ENCODE measurements at regions not wholly inside any gene's neighbourhood (a gene's known extent, or its start where the extent isn't known, plus 50 kb on each side); places are given as distances from the start of the nearest gene placed in this dataset.

- TF ChIP-seq MYC (IDR thresholded peaks at IDR 0.05; ENCODE audit: insufficient read depth, insufficient read length, insufficient replicate concordance, low read length, severe bottlenecking) = no peak
- TF ChIP-seq NFYB (IDR thresholded peaks at IDR 0.05; ENCODE audit: insufficient read depth, low read depth, low read length) = no peak
- TF ChIP-seq, protein P1, sequence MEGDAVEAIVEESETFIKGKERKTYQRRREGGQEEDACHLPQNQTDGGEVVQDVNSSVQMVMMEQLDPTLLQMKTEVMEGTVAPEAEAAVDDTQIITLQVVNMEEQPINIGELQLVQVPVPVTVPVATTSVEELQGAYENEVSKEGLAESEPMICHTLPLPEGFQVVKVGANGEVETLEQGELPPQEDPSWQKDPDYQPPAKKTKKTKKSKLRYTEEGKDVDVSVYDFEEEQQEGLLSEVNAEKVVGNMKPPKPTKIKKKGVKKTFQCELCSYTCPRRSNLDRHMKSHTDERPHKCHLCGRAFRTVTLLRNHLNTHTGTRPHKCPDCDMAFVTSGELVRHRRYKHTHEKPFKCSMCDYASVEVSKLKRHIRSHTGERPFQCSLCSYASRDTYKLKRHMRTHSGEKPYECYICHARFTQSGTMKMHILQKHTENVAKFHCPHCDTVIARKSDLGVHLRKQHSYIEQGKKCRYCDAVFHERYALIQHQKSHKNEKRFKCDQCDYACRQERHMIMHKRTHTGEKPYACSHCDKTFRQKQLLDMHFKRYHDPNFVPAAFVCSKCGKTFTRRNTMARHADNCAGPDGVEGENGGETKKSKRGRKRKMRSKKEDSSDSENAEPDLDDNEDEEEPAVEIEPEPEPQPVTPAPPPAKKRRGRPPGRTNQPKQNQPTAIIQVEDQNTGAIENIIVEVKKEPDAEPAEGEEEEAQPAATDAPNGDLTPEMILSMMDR (IDR thresholded peaks at IDR 0.05 in 2 of 3, conservative IDR thresholded peaks at IDR 0.05 in 1 of 3; ENCODE audit: control insufficient read depth in 2 of 3, extremely low read depth in 1 of 3, insufficient read depth in 1 of 3, low read depth in 3 of 3, low read length in 3 of 3) = no peak
- TF ChIP-seq TAF1 (IDR thresholded peaks at IDR 0.05; ENCODE audit: borderline replicate concordance, low read depth, low read length) = no peak
- TF ChIP-seq, protein P2, sequence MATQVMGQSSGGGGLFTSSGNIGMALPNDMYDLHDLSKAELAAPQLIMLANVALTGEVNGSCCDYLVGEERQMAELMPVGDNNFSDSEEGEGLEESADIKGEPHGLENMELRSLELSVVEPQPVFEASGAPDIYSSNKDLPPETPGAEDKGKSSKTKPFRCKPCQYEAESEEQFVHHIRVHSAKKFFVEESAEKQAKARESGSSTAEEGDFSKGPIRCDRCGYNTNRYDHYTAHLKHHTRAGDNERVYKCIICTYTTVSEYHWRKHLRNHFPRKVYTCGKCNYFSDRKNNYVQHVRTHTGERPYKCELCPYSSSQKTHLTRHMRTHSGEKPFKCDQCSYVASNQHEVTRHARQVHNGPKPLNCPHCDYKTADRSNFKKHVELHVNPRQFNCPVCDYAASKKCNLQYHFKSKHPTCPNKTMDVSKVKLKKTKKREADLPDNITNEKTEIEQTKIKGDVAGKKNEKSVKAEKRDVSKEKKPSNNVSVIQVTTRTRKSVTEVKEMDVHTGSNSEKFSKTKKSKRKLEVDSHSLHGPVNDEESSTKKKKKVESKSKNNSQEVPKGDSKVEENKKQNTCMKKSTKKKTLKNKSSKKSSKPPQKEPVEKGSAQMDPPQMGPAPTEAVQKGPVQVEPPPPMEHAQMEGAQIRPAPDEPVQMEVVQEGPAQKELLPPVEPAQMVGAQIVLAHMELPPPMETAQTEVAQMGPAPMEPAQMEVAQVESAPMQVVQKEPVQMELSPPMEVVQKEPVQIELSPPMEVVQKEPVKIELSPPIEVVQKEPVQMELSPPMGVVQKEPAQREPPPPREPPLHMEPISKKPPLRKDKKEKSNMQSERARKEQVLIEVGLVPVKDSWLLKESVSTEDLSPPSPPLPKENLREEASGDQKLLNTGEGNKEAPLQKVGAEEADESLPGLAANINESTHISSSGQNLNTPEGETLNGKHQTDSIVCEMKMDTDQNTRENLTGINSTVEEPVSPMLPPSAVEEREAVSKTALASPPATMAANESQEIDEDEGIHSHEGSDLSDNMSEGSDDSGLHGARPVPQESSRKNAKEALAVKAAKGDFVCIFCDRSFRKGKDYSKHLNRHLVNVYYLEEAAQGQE (IDR thresholded peaks at IDR 0.05; ENCODE audit: low read depth, low read length) = no peak
- no peak for TF ChIP-seq ZNF24 (IDR thresholded peaks at IDR 0.05)
- TF ChIP-seq IRF4 (IDR thresholded peaks at IDR 0.05; ENCODE audit: low read depth, low read length) = no peak
- TF ChIP-seq SMC3 (IDR thresholded peaks at IDR 0.05; ENCODE audit: borderline replicate concordance, low read length) = no peak
- TF ChIP-seq USF1 (IDR thresholded peaks at IDR 0.05; ENCODE audit: borderline replicate concordance, extremely low read length, insufficient read depth, low read depth, low read length) = no peak
- TF ChIP-seq EZH2 (IDR thresholded peaks at IDR 0.05; ENCODE audit: borderline replicate concordance, control insufficient read depth, low read depth, low read length) = no peak
- no peak for TF ChIP-seq EP300 (IDR thresholded peaks at IDR 0.05; ENCODE audit: borderline replicate concordance in 1 of 2, control insufficient read depth in 1 of 2, low read depth in 2 of 2, low read length in 2 of 2)
These were observed 238.3 kb downstream of the MATN1 start for GRCh38 chr1:30485072-30485471.
